Nephron (organoid): ENCODE measurements at regions not wholly inside any gene's neighbourhood (a gene's known extent, or its start where the extent isn't known, plus 50 kb on each side); places are given as distances from the start of the nearest gene placed in this dataset.

ENCODE experiments used
- H3K27ac Mint-ChIP-seq, 3 experiments: 2 replicates each; pipeline ENCODE4 v1.8.0; 2020; ENCODE audit warnings: mixed read lengths in 3 of 3, mild to moderate bottlenecking in 2 of 3, moderate library complexity in 1 of 3
- H3K27me3 Mint-ChIP-seq: 2 replicates; pipeline ENCODE4 v1.8.0; 2021; ENCODE audit warnings: low read depth, mild to moderate bottlenecking, moderate library complexity, mixed read lengths
- H3K36me3 Mint-ChIP-seq: 2 replicates; pipeline ENCODE4 v1.8.0; 2020; ENCODE audit warnings: low read depth, mixed read lengths
- H3K4me1 Mint-ChIP-seq: 2 replicates; pipeline ENCODE4 v1.8.0; 2020; ENCODE audit warnings: mixed read lengths
- H3K4me3 Mint-ChIP-seq, 3 experiments: 2 replicates each; pipeline ENCODE4 v1.8.0; 2020; ENCODE audit warnings: mild to moderate bottlenecking in 3 of 3, mixed read lengths in 3 of 3, moderate library complexity in 2 of 3
- H3K9me3 Mint-ChIP-seq: 2 replicates; pipeline ENCODE4 v1.8.0; 2020; ENCODE audit warnings: mixed read lengths
- TF ChIP-seq, protein P1 (sequence below), 3 experiments: fragments of 200-600 bp; sonication (generic); IDR thresholded peaks; one replicate each; pipeline ENCODE4 v1.5.0; 2021; ENCODE audit warnings: antibody characterized with exemption in 3 of 3; ENCODE audit not compliant: unreplicated experiment in 3 of 3

GRCh38 chr19:32294871-32295438 lies 50.5 kb upstream of the ZNF507 start:
- no peaks in the 10 kb centered on the region for H3K4me1 Mint-ChIP-seq
- no peaks in the 10 kb centered on the region for H3K36me3 Mint-ChIP-seq
- TF ChIP-seq, protein P1, sequence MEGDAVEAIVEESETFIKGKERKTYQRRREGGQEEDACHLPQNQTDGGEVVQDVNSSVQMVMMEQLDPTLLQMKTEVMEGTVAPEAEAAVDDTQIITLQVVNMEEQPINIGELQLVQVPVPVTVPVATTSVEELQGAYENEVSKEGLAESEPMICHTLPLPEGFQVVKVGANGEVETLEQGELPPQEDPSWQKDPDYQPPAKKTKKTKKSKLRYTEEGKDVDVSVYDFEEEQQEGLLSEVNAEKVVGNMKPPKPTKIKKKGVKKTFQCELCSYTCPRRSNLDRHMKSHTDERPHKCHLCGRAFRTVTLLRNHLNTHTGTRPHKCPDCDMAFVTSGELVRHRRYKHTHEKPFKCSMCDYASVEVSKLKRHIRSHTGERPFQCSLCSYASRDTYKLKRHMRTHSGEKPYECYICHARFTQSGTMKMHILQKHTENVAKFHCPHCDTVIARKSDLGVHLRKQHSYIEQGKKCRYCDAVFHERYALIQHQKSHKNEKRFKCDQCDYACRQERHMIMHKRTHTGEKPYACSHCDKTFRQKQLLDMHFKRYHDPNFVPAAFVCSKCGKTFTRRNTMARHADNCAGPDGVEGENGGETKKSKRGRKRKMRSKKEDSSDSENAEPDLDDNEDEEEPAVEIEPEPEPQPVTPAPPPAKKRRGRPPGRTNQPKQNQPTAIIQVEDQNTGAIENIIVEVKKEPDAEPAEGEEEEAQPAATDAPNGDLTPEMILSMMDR (IDR thresholded peaks at IDR 0.05; ENCODE audit: unreplicated experiment in 3 of 3): no peak
- no peak overlapping the region for H3K4me3 Mint-ChIP-seq
- H3K27me3 Mint-ChIP-seq: peaks cover 4% of the 10 kb centered on the region
- no peak overlapping the region for H3K27ac Mint-ChIP-seq
- peaks cover 12% of the 10 kb centered on the region for H3K9me3 Mint-ChIP-seq
